ENCODE measurements at regions not wholly inside any gene's neighbourhood (a gene's known extent, or its start where the extent isn't known, plus 50 kb on each side); places are given as distances from the start of the nearest gene placed in this dataset.

DNA sequence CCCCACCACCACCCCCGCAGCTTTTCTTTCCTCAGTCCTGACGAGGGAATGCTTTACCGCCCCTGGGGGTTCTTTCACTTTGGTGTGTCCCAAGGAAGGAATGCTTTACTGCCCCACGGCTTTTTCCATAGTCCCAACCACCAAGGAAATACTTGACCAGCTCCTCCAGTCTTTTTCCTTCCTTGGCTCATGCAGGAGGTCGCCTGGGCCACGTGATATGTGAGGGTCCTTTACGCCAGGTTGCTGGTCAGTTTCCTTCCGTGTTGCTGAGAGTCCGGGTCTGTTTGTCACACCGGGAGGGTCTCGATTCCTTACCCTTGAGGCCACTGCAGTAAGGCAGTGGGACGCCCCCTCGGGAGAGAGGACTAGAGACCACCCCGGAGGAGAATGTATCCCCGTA, 58.9 kb upstream of the CDH4 start:
- TF ChIP-seq ZNF521 (tag by site-specific recombination; IDR thresholded peaks at IDR 0.05), result no peak
- TF ChIP-seq PBX3 (CRISPR knock-in tag; IDR thresholded peaks at IDR 0.05), result no peak
- TF ChIP-seq CTCF (tag by site-specific recombination; IDR thresholded peaks at IDR 0.05), result no peak
- TF ChIP-seq, protein P1, sequence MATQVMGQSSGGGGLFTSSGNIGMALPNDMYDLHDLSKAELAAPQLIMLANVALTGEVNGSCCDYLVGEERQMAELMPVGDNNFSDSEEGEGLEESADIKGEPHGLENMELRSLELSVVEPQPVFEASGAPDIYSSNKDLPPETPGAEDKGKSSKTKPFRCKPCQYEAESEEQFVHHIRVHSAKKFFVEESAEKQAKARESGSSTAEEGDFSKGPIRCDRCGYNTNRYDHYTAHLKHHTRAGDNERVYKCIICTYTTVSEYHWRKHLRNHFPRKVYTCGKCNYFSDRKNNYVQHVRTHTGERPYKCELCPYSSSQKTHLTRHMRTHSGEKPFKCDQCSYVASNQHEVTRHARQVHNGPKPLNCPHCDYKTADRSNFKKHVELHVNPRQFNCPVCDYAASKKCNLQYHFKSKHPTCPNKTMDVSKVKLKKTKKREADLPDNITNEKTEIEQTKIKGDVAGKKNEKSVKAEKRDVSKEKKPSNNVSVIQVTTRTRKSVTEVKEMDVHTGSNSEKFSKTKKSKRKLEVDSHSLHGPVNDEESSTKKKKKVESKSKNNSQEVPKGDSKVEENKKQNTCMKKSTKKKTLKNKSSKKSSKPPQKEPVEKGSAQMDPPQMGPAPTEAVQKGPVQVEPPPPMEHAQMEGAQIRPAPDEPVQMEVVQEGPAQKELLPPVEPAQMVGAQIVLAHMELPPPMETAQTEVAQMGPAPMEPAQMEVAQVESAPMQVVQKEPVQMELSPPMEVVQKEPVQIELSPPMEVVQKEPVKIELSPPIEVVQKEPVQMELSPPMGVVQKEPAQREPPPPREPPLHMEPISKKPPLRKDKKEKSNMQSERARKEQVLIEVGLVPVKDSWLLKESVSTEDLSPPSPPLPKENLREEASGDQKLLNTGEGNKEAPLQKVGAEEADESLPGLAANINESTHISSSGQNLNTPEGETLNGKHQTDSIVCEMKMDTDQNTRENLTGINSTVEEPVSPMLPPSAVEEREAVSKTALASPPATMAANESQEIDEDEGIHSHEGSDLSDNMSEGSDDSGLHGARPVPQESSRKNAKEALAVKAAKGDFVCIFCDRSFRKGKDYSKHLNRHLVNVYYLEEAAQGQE (tag by site-specific recombination; IDR thresholded peaks at IDR 0.05), result no peak
- TF ChIP-seq HOXA7 (CRISPR knock-in tag; IDR thresholded peaks at IDR 0.05; ENCODE audit: borderline replicate concordance), result no peak
- TF ChIP-seq ZNF416 (tag by site-specific recombination; IDR thresholded peaks at IDR 0.05), result no peak
- no peak for TF ChIP-seq TRIM28 (IDR thresholded peaks at IDR 0.05; ENCODE audit: borderline replicate concordance, low read length)
- no peak for TF ChIP-seq SP2 (tag by site-specific recombination; IDR thresholded peaks at IDR 0.05)
- TF ChIP-seq ZNF248 (tag by site-specific recombination; IDR thresholded peaks at IDR 0.05), result no peak
- TF ChIP-seq SETDB1 (IDR thresholded peaks at IDR 0.05; ENCODE audit: insufficient read length, low read length), result no peak

Measured in HEK293 (cell line).